ENCODE measurements at regions not wholly inside any gene's neighbourhood (a gene's known extent, or its start where the extent isn't known, plus 50 kb on each side); places are given as distances from the start of the nearest gene placed in this dataset.

GRCh38 chr14:41225433-41225832, 381.2 kb upstream of the LRFN5 start:
- H2BK12ac ChIP-seq (ENCODE audit: insufficient read length, low read depth, low read length): no peak overlapping the region
- H2AK5ac ChIP-seq (ENCODE audit: insufficient read length, low read length): no peak overlapping the region
- Mint-ChIP-seq H3K4me1 (peaks cover 4 to 5% of the 10 kb centered on the region in 2 experiments), H3K9me3 (no peaks in the 10 kb centered on the region), H3K27ac (no peak overlapping the region), H3K27me3 (ENCODE audit: low read depth) (peaks cover 2% of the 10 kb centered on the region; the same call in 1 of the 2 replicates), H3K4me3 (no peak overlapping the region), H3K36me3 (ENCODE audit: insufficient read depth in 1 of 3, low read depth in 3 of 3) (no peaks in the 10 kb centered on the region)
- no peaks in the 10 kb centered on the region for H3K79me1 ChIP-seq (ENCODE audit: insufficient read depth, low read depth, low read length, poor library complexity, severe bottlenecking)
- H3K4me1 ChIP-seq (ENCODE audit: insufficient read depth, low read length): no peaks in the 10 kb centered on the region
- no peaks in the 10 kb centered on the region for H3K27me3 ChIP-seq (ENCODE audit: insufficient read depth, low read length)
- H3K18ac ChIP-seq (ENCODE audit: insufficient read length, low read depth, low read length): no peak overlapping the region
- H3K4me2 ChIP-seq (ENCODE audit: insufficient read depth, insufficient read length, low read length): no peak overlapping the region
- H3K23ac ChIP-seq (ENCODE audit: insufficient read length, low read depth, low read length): no peak overlapping the region
- H4K20me1 ChIP-seq (ENCODE audit: control insufficient read depth, insufficient read depth, insufficient read length): no peaks in the 10 kb centered on the region
- H3K56ac ChIP-seq (ENCODE audit: insufficient read length, low read depth, low read length): no peak overlapping the region
- H2BK20ac ChIP-seq (ENCODE audit: low read depth, low read length, poor library complexity, severe bottlenecking): no peak overlapping the region
- H3T11ph ChIP-seq (ENCODE audit: low read length): no peak overlapping the region
- H3K79me2 ChIP-seq (ENCODE audit: insufficient read depth, low read length): no peaks in the 10 kb centered on the region
- no peak overlapping the region for H3K27ac ChIP-seq (ENCODE audit: insufficient read length, low read depth, low read length)
- no peaks in the 10 kb centered on the region for H3K9me3 ChIP-seq (ENCODE audit: control insufficient read depth, low read depth, low read length)
- no peak overlapping the region for H3K14ac ChIP-seq (ENCODE audit: insufficient read depth, low read length)
- no peak for DNase-seq
- no peak overlapping the region for H2BK120ac ChIP-seq (ENCODE audit: low read depth, low read length, poor library complexity, severe bottlenecking)
- WGBS (ENCODE audit: extremely low coverage, insufficient read length, low lambda C conversion rate): no CpG with 5 or more reads among the region's 1 CpG
- no peak overlapping the region for H3K4ac ChIP-seq (ENCODE audit: low read depth, low read length)
- H4K8ac ChIP-seq (replicated peaks; ENCODE audit: insufficient read length, low read depth, low read length): no peak overlapping the region
- no peak overlapping the region for H2BK15ac ChIP-seq (ENCODE audit: low read depth, low read length)
- H3K23me2 ChIP-seq (ENCODE audit: insufficient read length, low read depth, low read length, poor library complexity, severe bottlenecking): no peaks in the 10 kb centered on the region
- TF ChIP-seq CTCF (conservative IDR thresholded peaks at IDR 0.05): no peak
- no peak overlapping the region for H4K91ac ChIP-seq (ENCODE audit: insufficient read length, low read depth, low read length)
- no peak overlapping the region for H2BK5ac ChIP-seq (ENCODE audit: insufficient read length, low read length)
- H3K9ac ChIP-seq (ENCODE audit: extremely low read depth, insufficient read length, low read length): no peak overlapping the region
- no peak overlapping the region for H4K5ac ChIP-seq (ENCODE audit: insufficient read length, low read depth, low read length)
- H2AFZ ChIP-seq (ENCODE audit: low read length): no peak overlapping the region
